B cell (primary cell): ENCODE measurements at regions not wholly inside any gene's neighbourhood (a gene's known extent, or its start where the extent isn't known, plus 50 kb on each side); places are given as distances from the start of the nearest gene placed in this dataset.

ENCODE experiments used
- ATAC-seq: fragments of 200-7000 bp; cut with Tn5 transposase; one replicate; pipeline ENCODE4 v1.10.0; 2021; ENCODE audit warnings: low read depth, mild to moderate bottlenecking, moderate number of reproducible peaks, moderate library complexity
- CTCF ChIA-PET: fragments of 350-600 bp; sonication (Branson Sonifier 250); formaldehyde crosslinking; loops from one replicate; lab custom pipeline; 2021; ENCODE audit warnings: antibody characterized with exemption, inconsistent platforms; lab: Charles Lee
- POLR2A ChIA-PET: fragments of 350-600 bp; sonication (Branson Sonifier 250); formaldehyde crosslinking; loops from one replicate; lab custom pipeline; 2021; ENCODE audit warnings: antibody characterized with exemption; lab: Charles Lee
- DNase-seq: peaks from one replicate; pipeline ENCODE4 v3.0.0; 2013
- H2AFZ ChIP-seq: 2 replicates; pipeline ENCODE4 v1.6.1; 2012; ENCODE audit warnings: mild to moderate bottlenecking, low read depth, low read length; ENCODE audit not compliant: insufficient read depth, poor library complexity, severe bottlenecking
- H3K27ac ChIP-seq, 2 donors: 1 replicate in 1 of 2; 2 replicates in 1 of 2; pipeline ENCODE4 v1.5.1; 2012 to 2013; ENCODE audit warnings: low read length in 2 of 2, mild to moderate bottlenecking in 2 of 2, moderate library complexity in 1 of 2
- H3K27me3 ChIP-seq, 4 experiments: fragments of 200-600 bp in 1 of 4; sonication (generic) in 1 of 4; replicated peaks in 1 of 4; 1 replicate in 2 of 4; 2 replicates in 2 of 4; pipeline versions ENCODE4 v1.6.1 to v1.7.0; 2013 to 2016; ENCODE audit warnings: low read length in 3 of 4, mild to moderate bottlenecking in 2 of 4, mixed read lengths in 1 of 4, moderate library complexity in 1 of 4; ENCODE audit not compliant: insufficient read depth in 4 of 4, control insufficient read depth in 3 of 4; ENCODE audit errors: control extremely low read depth in 1 of 4
- H3K36me3 ChIP-seq, 2 experiments: replicated peaks in 1 of 2; 1 replicate in 1 of 2; 2 replicates in 1 of 2; pipeline versions ENCODE4 v1.6.1 to v1.7.1; 2013; ENCODE audit warnings: low read length in 1 of 2; ENCODE audit not compliant: insufficient read depth in 2 of 2, control insufficient read depth in 1 of 2; ENCODE audit errors: control extremely low read depth in 1 of 2, extremely low read depth in 1 of 2
- H3K4me1 ChIP-seq, 2 donors: fragments of 200-600 bp in 1 of 2; sonication (generic) in 1 of 2; 1 replicate in 1 of 2; 2 replicates in 1 of 2; pipeline versions ENCODE4 v1.5.1 to v1.6.1; 2013 to 2017; ENCODE audit warnings: low read length in 2 of 2; ENCODE audit not compliant: control insufficient read depth in 2 of 2, insufficient read depth in 2 of 2
- H3K4me2 ChIP-seq: replicated peaks from 2 replicates; pipeline ENCODE3; 2012; ENCODE audit warnings: mild to moderate bottlenecking, low read depth, low read length; ENCODE audit not compliant: poor library complexity, severe bottlenecking
- H3K4me3 ChIP-seq, 5 experiments: fragments of 200-600 bp in 1 of 5; sonication (generic) in 1 of 5; 1 replicate in 3 of 5; 2 replicates in 2 of 5; pipeline versions ENCODE4 v1.5.1 to v1.7.0; 2011 to 2016; ENCODE audit warnings: low read length in 4 of 5, mild to moderate bottlenecking in 4 of 5, low read depth in 2 of 5, control low read depth in 1 of 5, moderate library complexity in 1 of 5; ENCODE audit not compliant: insufficient read depth in 1 of 5; ENCODE audit errors: control extremely low read depth in 1 of 5, extremely low read depth in 1 of 5
- H3K79me2 ChIP-seq: fragments of 200-600 bp; sonication (generic); one replicate; pipeline ENCODE4 v1.6.0; 2016; ENCODE audit warnings: low read length; ENCODE audit not compliant: control insufficient read depth, insufficient read depth
- H3K9ac ChIP-seq: fragments of 200-600 bp; sonication (generic); 2 replicates; pipeline ENCODE4 v1.6.1; 2017; ENCODE audit warnings: mild to moderate bottlenecking, low read length, moderate library complexity
- H3K9me3 ChIP-seq, 3 donors: one replicate each; pipeline versions ENCODE4 v1.6.1 to v1.7.1; 2013; ENCODE audit warnings: low read length in 2 of 3; ENCODE audit not compliant: control insufficient read depth in 2 of 3, insufficient read depth in 1 of 3; ENCODE audit errors: control extremely low read depth in 1 of 3
- H4K20me1 ChIP-seq: 2 replicates; pipeline ENCODE4 v1.6.0; 2012; ENCODE audit warnings: mild to moderate bottlenecking, low read length; ENCODE audit not compliant: insufficient read depth, control insufficient read depth, poor library complexity, severe bottlenecking
- H3K27ac Mint-ChIP-seq: one replicate; pipeline ENCODE4 v1.8.0; 2021; ENCODE audit warnings: mixed read lengths
- H3K27me3 Mint-ChIP-seq: one replicate; pipeline ENCODE4 v1.8.0; 2021; ENCODE audit warnings: mixed read lengths
- H3K4me1 Mint-ChIP-seq: one replicate; pipeline ENCODE4 v1.8.0; 2021; ENCODE audit warnings: mixed read lengths
- H3K4me3 Mint-ChIP-seq: one replicate; pipeline ENCODE4 v1.8.0; 2021; ENCODE audit warnings: mixed read lengths
- H3K9me3 Mint-ChIP-seq: one replicate; pipeline ENCODE4 v1.8.0; 2022; ENCODE audit warnings: mixed read lengths; ENCODE audit not compliant: insufficient read depth
- CTCF ChIP-seq: fragments of 200-600 bp; IDR thresholded peaks from one replicate; pipeline ENCODE4 v1.8.0; 2022; ENCODE audit warnings: antibody characterized with exemption, mild to moderate bottlenecking
- EZH2 ChIP-seq: IDR thresholded peaks from 2 replicates; pipeline ENCODE4 v1.6.1; 2012; ENCODE audit warnings: borderline replicate concordance, low read depth, mild to moderate bottlenecking, moderate library complexity, low read length; ENCODE audit not compliant: insufficient read depth, poor library complexity, severe bottlenecking
- WGBS: methylation state at CpG from one replicate; pipeline ENCODE4 v1.1.5; 2013; ENCODE audit warnings: missing lambda C conversion rate; ENCODE audit not compliant: insufficient coverage; 5-methylcytosine and 5-hydroxymethylcytosine counted together
- intact Hi-C: fragments of 100-400 bp; cut with micrococcal nuclease; formaldehyde crosslinking; loops from one replicate; pipeline ENCODE4 v1.10.0; 2022

GRCh38 chr16:58960034-58960433 is 225.9 kb upstream of the GOT2 start:
- Histone ChIP-seq H2AFZ (no peak overlapping the region), H3K27ac (no peak overlapping the region), H3K9me3 (peaks cover 0 to 4% (median 1%) of the 10 kb centered on the region in 3 donors), H3K9ac (no peak overlapping the region), H3K27me3 (no peaks in the 10 kb centered on the region), H4K20me1 (no peaks in the 10 kb centered on the region), H3K36me3 (no peaks in the 10 kb centered on the region), H3K4me2 (no peak overlapping the region), H3K79me2 (no peaks in the 10 kb centered on the region), H3K4me1 (no peaks in the 10 kb centered on the region), H3K4me3 (no peak overlapping the region)
- WGBS: no CpG with 5 or more reads among the region's 1 CpG
- Mint-ChIP-seq H3K27me3 (no peaks in the 10 kb centered on the region), H3K27ac (no peak overlapping the region), H3K4me3 (no peak overlapping the region), H3K9me3 (peaks cover 4% of the 10 kb centered on the region), H3K4me1 (no peaks in the 10 kb centered on the region)
- ATAC-seq (no peak), DNase-seq (no peak)
- intact Hi-C loops: no loop called here
- no peak for TF ChIP-seq CTCF
- no peak for TF ChIP-seq EZH2
- ChIA-PET POLR2A (no interaction called here), CTCF (no interaction called here)

GRCh38 chr16:58958749-58959148 is 224.6 kb upstream of the GOT2 start:
- TF ChIP-seq CTCF: no peak
- TF ChIP-seq EZH2: no peak
- CTCF ChIA-PET: no interaction called here
- no peaks in the 10 kb centered on the region for H3K27me3 Mint-ChIP-seq

More at GRCh38 chr16:58958749-58959148, 224.6 kb upstream of the GOT2 start:
- H3K79me2 ChIP-seq: no peaks in the 10 kb centered on the region
- H3K36me3 ChIP-seq: no peaks in the 10 kb centered on the region
- H3K27ac ChIP-seq: no peak overlapping the region
- H3K9ac ChIP-seq: no peak overlapping the region
- Mint-ChIP-seq H3K27ac (no peak overlapping the region), H3K4me1 (no peaks in the 10 kb centered on the region), H3K9me3 (no peaks in the 10 kb centered on the region), H3K4me3 (no peak overlapping the region)
- no peaks in the 10 kb centered on the region for H3K4me1 ChIP-seq
- H4K20me1 ChIP-seq: no peaks in the 10 kb centered on the region
- H3K4me2 ChIP-seq: no peak overlapping the region
- ATAC-seq (no peak), DNase-seq (no peak)
- no peaks in the 10 kb centered on the region for H3K27me3 ChIP-seq
- intact Hi-C loops: no loop called here
- peaks cover 0 to 2% (median 1%) of the 10 kb centered on the region in 3 donors for H3K9me3 ChIP-seq
- POLR2A ChIA-PET: no interaction called here
- no peak overlapping the region for H2AFZ ChIP-seq
- H3K4me3 ChIP-seq: no peak overlapping the region
